ENCODE measurements at regions not wholly inside any gene's neighbourhood (a gene's known extent, or its start where the extent isn't known, plus 50 kb on each side); places are given as distances from the start of the nearest gene placed in this dataset.

GRCh38 chr13:90680826-90681225 lies 666.7 kb upstream of the MIR17HG start:
- TF ChIP-seq CTCF (IDR thresholded peaks at IDR 0.05) (no peak), EZH2phosphoT487 (IDR thresholded peaks at IDR 0.05) (no peak)

Data from neural progenitor cell (in vitro differentiated cells).